IMR-90 (cell line): ENCODE measurements at regions not wholly inside any gene's neighbourhood (a gene's known extent, or its start where the extent isn't known, plus 50 kb on each side); places are given as distances from the start of the nearest gene placed in this dataset.

Experiments
- ATAC-seq: fragments of 200-7000 bp; cut with Tn5 transposase; 2 replicates; pipeline ENCODE4 v1.9.1; 2020; ENCODE audit warnings: low read depth, mild to moderate bottlenecking, moderate library complexity
- BruUV-seq: library from RNA; stranded (reverse); fragments of 400-500 nt; replicated peaks from 2 replicates; lab custom pipeline; 2021; lab: Mats Ljungman, UMichigan
- CTCF ChIA-PET: fragments of 300-600 bp; formaldehyde crosslinking; extraction: SDS; loops from one replicate; lab custom pipeline; 2021; ENCODE audit warnings: antibody characterized with exemption; lab: Yijun Ruan, JAX
- POLR2A ChIA-PET: fragments of 300-600 bp; sonication (Branson Sonifier 250); formaldehyde crosslinking; loops from one replicate; lab custom pipeline; 2022; ENCODE audit warnings: antibody characterized with exemption; ENCODE audit not compliant: unreplicated experiment; lab: Charles Lee
- DNase-seq: peaks from one replicate; pipeline ENCODE4 v3.0.0; 2013
- H2AFZ ChIP-seq: replicated peaks from 2 replicates; pipeline ENCODE3; 2013; ENCODE audit warnings: low read length, mild to moderate bottlenecking; ENCODE audit not compliant: poor library complexity
- H2AK5ac ChIP-seq: 2 replicates; pipeline ENCODE4 v1.6.1; 2013; ENCODE audit warnings: low read depth, low read length, inconsistent platforms
- H2AK9ac ChIP-seq: replicated peaks from 2 replicates; pipeline ENCODE3; 2013; ENCODE audit warnings: mild to moderate bottlenecking, low read depth, low read length, moderate library complexity; ENCODE audit not compliant: poor library complexity
- H2BK120ac ChIP-seq: 2 replicates; pipeline ENCODE4 v1.6.1; 2013; ENCODE audit warnings: low read depth, low read length, inconsistent platforms
- H2BK15ac ChIP-seq: 3 replicates; pipeline ENCODE4 v1.6.1; 2013; ENCODE audit warnings: low read depth, low read length, inconsistent platforms
- H2BK20ac ChIP-seq: 2 replicates; pipeline ENCODE4 v1.6.1; 2013; ENCODE audit warnings: low read depth, mild to moderate bottlenecking, inconsistent platforms, low read length, moderate library complexity
- H2BK5ac ChIP-seq: 2 replicates; pipeline ENCODE4 v1.6.1; 2013; ENCODE audit warnings: mild to moderate bottlenecking, low read depth, low read length, inconsistent platforms; ENCODE audit not compliant: poor library complexity, severe bottlenecking
- H3K14ac ChIP-seq: replicated peaks from 2 replicates; pipeline ENCODE4 v1.6.1; 2013; ENCODE audit warnings: low read depth, low read length, inconsistent platforms
- H3K18ac ChIP-seq: 2 replicates; pipeline ENCODE4 v1.6.1; 2013; ENCODE audit warnings: low read depth, low read length, control low read depth
- H3K23ac ChIP-seq: 2 replicates; pipeline ENCODE4 v1.6.1; 2013; ENCODE audit warnings: low read depth, low read length, inconsistent platforms
- H3K27ac ChIP-seq: 2 replicates; pipeline ENCODE4 v1.5.1; 2013; ENCODE audit warnings: mild to moderate bottlenecking, control low read depth, low read length; ENCODE audit not compliant: insufficient read depth
- H3K27me3 ChIP-seq: 2 replicates; pipeline ENCODE4 v1.6.1; 2013; ENCODE audit warnings: low read length; ENCODE audit not compliant: control insufficient read depth, insufficient read depth
- H3K36me3 ChIP-seq: 2 replicates; pipeline ENCODE4 v1.6.1; 2013; ENCODE audit warnings: low read length, mixed read lengths; ENCODE audit not compliant: control insufficient read depth, insufficient read depth
- H3K4ac ChIP-seq: 2 replicates; pipeline ENCODE4 v1.6.1; 2013; ENCODE audit warnings: low read depth, low read length, inconsistent platforms
- H3K4me1 ChIP-seq: 2 replicates; pipeline ENCODE4 v1.6.1; 2013; ENCODE audit warnings: low read length, mixed read lengths; ENCODE audit not compliant: control insufficient read depth, insufficient read depth
- H3K4me2 ChIP-seq: 2 replicates; pipeline ENCODE4 v1.6.1; 2013; ENCODE audit warnings: low read depth, mild to moderate bottlenecking, control low read depth, low read length, moderate library complexity
- H3K4me3 ChIP-seq: 2 replicates; pipeline ENCODE4 v1.5.1; 2013; ENCODE audit warnings: low read depth, mild to moderate bottlenecking, control low read depth, low read length, moderate library complexity; ENCODE audit not compliant: insufficient read depth
- H3K56ac ChIP-seq: 2 replicates; pipeline ENCODE4 v1.6.1; 2013; ENCODE audit warnings: low read length, inconsistent platforms; ENCODE audit not compliant: insufficient read depth; ENCODE audit errors: extremely low read depth
- H3K79me1 ChIP-seq, 2 experiments: 2 replicates each; pipeline ENCODE4 v1.6.1; 2013; ENCODE audit warnings: low read length in 2 of 2, inconsistent platforms in 1 of 2, low read depth in 1 of 2
- H3K9ac ChIP-seq: 2 replicates; pipeline ENCODE4 v1.6.1; 2013; ENCODE audit warnings: low read depth, low read length, control low read depth
- H3K9me1 ChIP-seq: 2 replicates; pipeline ENCODE4 v1.6.1; 2013; ENCODE audit warnings: low read length, inconsistent platforms; ENCODE audit not compliant: insufficient read depth
- H3K9me3 ChIP-seq: 2 replicates; pipeline ENCODE4 v1.6.1; 2013; ENCODE audit warnings: low read length; ENCODE audit not compliant: control insufficient read depth, insufficient read depth
- H4K20me1 ChIP-seq: 2 replicates; pipeline ENCODE4 v1.6.1; 2013; ENCODE audit warnings: low read length, inconsistent platforms; ENCODE audit not compliant: insufficient read depth
- H4K5ac ChIP-seq: 2 replicates; pipeline ENCODE4 v1.6.1; 2013; ENCODE audit warnings: mild to moderate bottlenecking, low read depth, low read length, control low read depth
- H4K8ac ChIP-seq, 2 experiments: 2 replicates each; pipeline ENCODE4 v1.6.1; 2013; ENCODE audit warnings: low read depth in 2 of 2, low read length in 2 of 2, control low read depth in 1 of 2, inconsistent platforms in 1 of 2
- H4K91ac ChIP-seq: 2 replicates; pipeline ENCODE4 v1.6.1; 2013; ENCODE audit warnings: low read depth, low read length, inconsistent platforms; ENCODE audit not compliant: insufficient read depth
- BHLHE40 ChIP-seq: fragments of 150-350 bp; IDR thresholded peaks from 2 replicates; pipeline ENCODE4 v1.6.1; 2016; ENCODE audit warnings: mild to moderate bottlenecking, low read depth, low read length
- CEBPB ChIP-seq: IDR thresholded peaks from 2 replicates; pipeline ENCODE4 v1.6.1; 2012; ENCODE audit warnings: low read depth, low read length, improper control_type of control experiment
- CHD1 ChIP-seq: IDR thresholded peaks from 2 replicates; pipeline ENCODE4 v1.6.1; 2012; ENCODE audit warnings: low read depth, low read length, improper control_type of control experiment
- CTCF ChIP-seq: conservative IDR thresholded peaks from 2 replicates; pipeline ENCODE4 v1.5.1; 2012; ENCODE audit warnings: mild to moderate bottlenecking, low read depth, low read length, improper control_type of control experiment
- ELK1 ChIP-seq: fragments of 150-350 bp; IDR thresholded peaks from 2 replicates; pipeline ENCODE4 v1.6.1; 2016; ENCODE audit warnings: low read depth, mild to moderate bottlenecking, low read length, moderate library complexity, borderline replicate concordance
- FOS ChIP-seq: fragments of 150-350 bp; IDR thresholded peaks from 2 replicates; pipeline ENCODE4 v1.6.1; 2016; ENCODE audit warnings: low read depth, low read length
- MAFK ChIP-seq: IDR thresholded peaks from 2 replicates; pipeline ENCODE4 v1.6.1; 2012; ENCODE audit warnings: low read depth, low read length, improper control_type of control experiment
- MAZ ChIP-seq: IDR thresholded peaks from 2 replicates; pipeline ENCODE4 v1.6.1; 2012; ENCODE audit warnings: low read depth, mild to moderate bottlenecking, low read length, improper control_type of control experiment, moderate library complexity, borderline replicate concordance
- MXI1 ChIP-seq: IDR thresholded peaks from 2 replicates; pipeline ENCODE4 v1.6.1; 2012; ENCODE audit warnings: low read depth, mild to moderate bottlenecking, low read length, moderate library complexity, borderline replicate concordance
- NFE2L2 ChIP-seq: fragments of 150-350 bp; IDR thresholded peaks from 2 replicates; pipeline ENCODE4 v1.6.1; 2016; ENCODE audit warnings: low read depth, mild to moderate bottlenecking, low read length
- POLR2A ChIP-seq: IDR thresholded peaks from 2 replicates; pipeline ENCODE4 v1.6.1; 2012; ENCODE audit warnings: mild to moderate bottlenecking, low read depth, low read length
- RAD21 ChIP-seq: IDR thresholded peaks from 2 replicates; pipeline ENCODE4 v1.6.1; 2012; ENCODE audit warnings: low read length, improper control_type of control experiment
- RCOR1 ChIP-seq: IDR thresholded peaks from 2 replicates; pipeline ENCODE4 v1.6.1; 2012; ENCODE audit warnings: mild to moderate bottlenecking, low read length, improper control_type of control experiment; ENCODE audit not compliant: insufficient replicate concordance
- RFX5 ChIP-seq: IDR thresholded peaks from 2 replicates; pipeline ENCODE4 v1.8.0; 2012; ENCODE audit warnings: low read depth, mild to moderate bottlenecking, low read length, moderate library complexity
- SMC3 ChIP-seq: fragments of 150-350 bp; IDR thresholded peaks from 2 replicates; pipeline ENCODE4 v1.6.1; 2016; ENCODE audit warnings: low read depth, mild to moderate bottlenecking, antibody characterized with exemption, low read length, moderate library complexity
- USF2 ChIP-seq: fragments of 150-350 bp; IDR thresholded peaks from 2 replicates; pipeline ENCODE4 v1.6.1; 2017; ENCODE audit warnings: mild to moderate bottlenecking, antibody characterized with exemption, low read length, low read depth
- WGBS, 2 experiments: methylation state at CpG; one replicate each; pipeline versions ENCODE4 v1.1.5 to v1.1.7; 2013; ENCODE audit warnings: missing lambda C conversion rate in 2 of 2; ENCODE audit not compliant: insufficient read length in 1 of 2; ENCODE audit errors: extremely low coverage in 2 of 2; 5-methylcytosine and 5-hydroxymethylcytosine counted together
- dilution Hi-C: fragments of 300-500 bp; cut with HindIII; formaldehyde crosslinking; loops from one replicate; pipeline ENCODE4 v1.14.3; 2018; ENCODE audit warnings: low sequenced_read_pairs; ENCODE audit not compliant: unreplicated experiment
- in situ Hi-C: fragments of 300-500 bp; cut with MboI; formaldehyde crosslinking; loops from 3 replicates; pipeline ENCODE4 v1.14.3; 2019; ENCODE audit warnings: low sequenced_read_pairs, inconsistent platforms, mixed read lengths
- intact Hi-C: fragments of 100-400 bp; cut with micrococcal nuclease; formaldehyde crosslinking; loops from 2 replicates; pipeline ENCODE4 v1.10.0; 2022

- Histone ChIP-seq H4K8ac (no peak overlapping the region), H3K4me3 (no peak overlapping the region), H3K27ac (no peak overlapping the region), H2AK9ac (no peak overlapping the region), H3K4me1 (no peaks in the 10 kb centered on the region), H3K4me2 (no peak overlapping the region), H3K9ac (no peak overlapping the region), H2BK15ac (no peak overlapping the region), H3K14ac (no peak overlapping the region), H3K4ac (no peak overlapping the region), H2AFZ (no peak overlapping the region), H2BK20ac (no peak overlapping the region), H3K79me1 (no peaks in the 10 kb centered on the region), H2AK5ac (no peak overlapping the region), H3K9me1 (no peaks in the 10 kb centered on the region), H3K27me3 (no peaks in the 10 kb centered on the region), H4K5ac (no peak overlapping the region), H4K91ac (no peak overlapping the region), H3K18ac (no peak overlapping the region), H3K9me3 (no peaks in the 10 kb centered on the region), H4K20me1 (no peaks in the 10 kb centered on the region), H2BK5ac (no peak overlapping the region), H2BK120ac (no peak overlapping the region), H3K23ac (no peak overlapping the region), H3K56ac (no peak overlapping the region), H3K36me3 (no peaks in the 10 kb centered on the region)
- ChIA-PET CTCF (no interaction called here), POLR2A (no interaction called here)
- TF ChIP-seq NFE2L2 (no peak), SMC3 (no peak), CTCF (no peak), RCOR1 (no peak), MAZ (no peak), ELK1 (no peak), RAD21 (no peak), MAFK (no peak), CHD1 (no peak), MXI1 (no peak), CEBPB (no peak), RFX5 (no peak), USF2 (no peak), BHLHE40 (no peak), POLR2A (no peak), FOS (no peak)
- in situ Hi-C loops (no loop called here), intact Hi-C loops (no loop called here), dilution Hi-C loops (no loop called here)
- DNase-seq (no peak), ATAC-seq (no peak)
- WGBS, 2 experiments = no CpG with 5 or more reads among the region's 1 CpG
- no TSS peak for BruUV-seq
Observed at GRCh38 chrX:137982472-137983172, 416.7 kb downstream of the ZIC3 start.
